GM19023 (cell line): ENCODE measurements at regions not wholly inside any gene's neighbourhood (a gene's known extent, or its start where the extent isn't known, plus 50 kb on each side); places are given as distances from the start of the nearest gene placed in this dataset.
"Not testable (repeated sequence)": the region's sequence is repeated elsewhere in the genome, so short reads cannot be mapped to it uniquely, and the experiment has no call there.

Experiments
- ATAC-seq: cut with Tn5 transposase; IDR thresholded peaks from one replicate; pipeline ENCODE4 v1.9.1; 2021; ENCODE audit warnings: mild to moderate bottlenecking, moderate library complexity; ENCODE audit not compliant: unreplicated experiment

DNA sequence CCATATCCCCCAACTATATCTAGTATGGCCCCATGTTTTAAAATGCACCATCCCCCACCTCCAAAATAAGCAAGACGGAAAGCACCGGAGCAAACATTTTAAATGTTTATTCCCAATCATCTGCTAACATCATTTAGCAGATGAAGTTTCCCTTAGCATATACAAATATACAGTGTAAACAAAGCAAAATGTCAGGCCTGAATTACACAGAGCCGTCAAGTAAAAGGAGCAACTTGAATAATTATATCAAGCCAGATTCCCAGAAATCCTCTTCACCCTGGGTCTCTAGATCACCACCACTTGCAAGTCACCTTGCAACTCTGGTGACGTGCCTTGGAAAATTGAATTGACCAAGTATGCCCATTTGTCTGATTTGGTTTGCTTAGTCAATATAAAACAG, 91.6 kb upstream of the COL1A2 start:
- ATAC-seq: no peak

DNA sequence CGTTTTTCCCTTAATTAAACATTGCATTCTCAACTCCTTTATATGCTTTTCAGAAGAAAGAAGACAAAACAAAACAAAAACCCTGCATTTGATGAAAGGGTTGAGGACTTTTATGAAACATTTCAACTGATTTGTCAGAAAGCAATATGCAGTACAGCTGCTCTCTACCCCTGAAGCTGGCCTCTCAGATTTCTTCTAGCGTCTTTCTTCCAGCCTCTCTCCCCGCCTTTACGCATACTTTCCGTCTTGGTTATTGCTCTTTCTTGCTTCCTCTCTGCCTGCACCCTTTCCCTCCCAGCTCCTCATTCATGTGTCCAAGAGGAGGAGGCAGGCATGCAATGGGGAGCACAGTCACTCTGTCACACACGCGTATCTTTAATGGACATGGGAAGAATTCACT, 91.0 kb upstream of the COL1A2 start:
- no peak for ATAC-seq

DNA sequence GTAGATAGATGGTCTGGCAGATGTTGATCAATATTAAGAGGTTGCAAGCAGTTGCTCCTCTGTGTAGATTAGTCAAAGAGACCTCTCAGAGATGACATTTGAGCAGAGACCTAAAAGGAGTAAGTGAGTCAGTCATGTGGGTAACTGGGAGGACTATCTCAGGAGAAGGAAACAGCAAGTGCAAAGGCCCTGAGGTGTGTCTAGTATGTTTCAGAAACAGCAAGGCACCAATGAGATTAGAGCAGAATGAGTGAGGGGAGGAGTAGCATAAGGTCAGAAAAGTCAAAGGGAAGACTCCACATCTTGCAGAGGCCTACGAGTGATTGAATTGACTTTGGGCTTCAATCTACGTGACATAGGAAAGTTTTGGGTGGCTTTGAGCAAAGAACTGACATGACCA, 89.8 kb upstream of the COL1A2 start:
- no peak for ATAC-seq

DNA sequence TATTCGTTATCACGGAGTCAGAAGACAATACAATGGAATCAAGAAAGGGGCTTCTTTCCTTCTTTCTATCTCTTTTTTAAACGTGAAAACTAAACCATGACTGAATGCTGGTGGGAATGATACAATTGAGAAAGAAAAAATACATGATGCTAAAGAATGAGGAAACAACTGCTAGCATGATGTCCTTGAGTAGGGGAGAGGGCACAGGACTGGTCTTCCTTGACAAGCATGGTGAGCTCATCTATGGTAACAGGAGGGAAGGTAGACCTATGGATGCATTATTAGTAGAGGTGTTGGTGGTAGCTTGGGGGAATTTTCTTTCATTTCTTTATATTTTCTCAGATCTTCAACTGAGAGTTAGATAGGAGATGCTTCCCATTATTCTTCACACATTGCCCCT, 88.9 kb upstream of the COL1A2 start:
- no peak for ATAC-seq

DNA sequence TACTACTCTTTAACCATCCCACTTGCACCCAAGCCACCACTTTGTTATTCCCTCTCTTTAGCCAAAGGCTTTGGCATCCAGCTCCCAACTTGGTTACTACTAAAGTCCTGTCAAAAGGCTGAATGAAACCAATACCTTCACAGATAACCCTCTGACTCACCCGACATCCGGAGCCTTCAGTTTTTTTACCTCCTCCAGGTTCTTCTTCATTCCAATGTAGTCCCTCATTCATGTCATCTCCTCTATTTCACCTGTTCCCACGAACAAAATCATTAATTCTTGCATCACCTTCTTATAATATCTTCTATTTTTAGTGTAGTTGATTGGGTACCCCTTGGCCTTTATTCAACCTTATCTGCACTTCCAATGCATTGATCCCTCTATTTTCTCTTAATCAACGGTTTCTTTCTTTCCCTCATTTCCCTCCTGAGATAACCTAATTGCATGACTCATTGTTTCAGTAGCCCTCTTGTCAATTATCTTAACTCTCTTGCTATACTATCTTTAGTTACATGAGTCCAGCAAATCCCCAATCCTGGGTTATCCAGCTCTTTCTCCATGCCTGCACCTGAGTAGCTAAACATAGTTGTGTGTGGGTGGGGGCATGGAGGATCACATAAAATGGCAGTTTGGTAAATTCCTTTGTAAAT, 87.2 kb upstream of the COL1A2 start:
- no peak for ATAC-seq

DNA sequence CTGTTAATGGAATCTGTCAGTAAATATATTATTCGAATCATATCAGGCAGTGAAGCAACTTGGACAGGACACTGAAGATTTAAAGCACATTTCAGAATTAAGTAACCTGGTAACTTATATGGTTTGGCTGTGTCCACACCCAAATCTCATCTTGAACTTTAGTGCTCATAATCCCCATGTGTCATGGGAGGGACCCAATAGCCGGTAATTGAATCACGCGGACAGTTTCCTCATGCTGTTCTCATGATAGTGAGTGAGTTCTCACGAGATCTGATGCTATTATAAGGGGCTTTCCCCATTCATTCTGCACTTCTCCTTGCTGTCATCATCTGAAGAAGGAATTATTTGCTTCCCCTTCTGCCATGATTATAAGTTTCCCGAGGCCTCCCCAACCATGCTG, 83.2 kb upstream of the COL1A2 start:
- ATAC-seq: no peak

DNA sequence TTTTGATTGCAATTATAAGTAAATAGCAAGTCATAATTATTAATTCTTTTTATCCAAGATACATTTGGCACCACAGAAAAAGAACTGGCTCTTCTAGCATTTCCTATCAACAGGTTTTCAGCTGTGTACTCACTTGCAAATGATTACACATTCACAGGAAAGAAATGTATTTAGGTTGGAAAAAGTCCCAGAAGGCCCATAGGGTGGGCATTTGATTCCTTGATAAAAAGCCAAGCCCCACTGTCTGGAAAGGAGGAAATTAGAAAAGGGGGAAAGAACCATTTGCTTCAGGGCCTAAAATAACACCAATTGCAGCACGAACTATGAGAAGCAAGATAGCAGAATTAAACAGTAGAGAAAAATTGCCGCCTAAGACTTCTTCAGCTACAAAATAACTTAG, 80.8 kb upstream of the COL1A2 start:
- ATAC-seq: no peak

DNA sequence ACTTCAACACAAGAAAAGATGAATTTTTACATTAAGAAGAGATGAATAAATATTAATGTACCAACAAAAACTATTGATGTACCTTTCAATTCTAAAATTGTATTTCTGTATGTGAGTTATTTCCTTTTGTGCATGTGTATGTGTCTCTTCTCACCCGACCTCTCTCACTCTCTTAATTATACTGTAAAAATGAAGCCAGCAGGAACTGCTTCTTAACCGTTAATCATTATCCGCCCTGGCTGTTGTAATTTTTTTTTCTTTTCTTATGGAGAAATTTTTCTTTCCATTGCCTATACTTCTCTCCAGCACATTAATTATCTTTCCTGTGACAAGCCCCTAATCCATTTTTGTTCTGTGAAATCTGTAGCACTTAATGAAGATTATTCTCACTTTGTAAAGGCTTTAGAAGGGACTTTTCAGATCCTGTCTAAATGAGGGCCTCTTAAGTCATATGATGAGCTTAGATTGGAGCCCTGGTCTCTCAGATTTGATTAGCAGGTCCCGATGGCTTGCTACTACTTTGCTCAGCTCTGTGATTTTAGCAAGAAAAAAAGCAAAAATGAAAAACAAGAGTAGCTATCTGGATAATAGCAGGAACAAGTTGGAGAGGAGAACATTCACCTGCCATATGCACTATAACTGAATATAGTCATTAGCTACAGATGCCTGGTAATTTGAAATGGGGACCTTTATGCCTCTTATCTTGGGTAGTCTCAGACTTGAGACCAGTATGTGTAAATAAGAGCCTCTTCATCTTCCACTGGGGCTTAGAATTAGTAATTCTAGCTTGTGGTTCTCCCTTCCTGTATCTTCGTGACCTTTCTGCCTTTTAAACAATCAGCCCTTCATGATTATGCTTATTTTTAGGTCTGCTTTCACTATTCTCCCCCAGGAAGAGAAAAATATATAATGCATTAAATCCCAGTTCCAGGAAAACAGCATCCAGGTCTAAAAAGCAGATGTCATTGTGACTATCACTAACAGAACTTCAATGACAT, 80.0 kb upstream of the COL1A2 start:
- ATAC-seq: no peak

DNA sequence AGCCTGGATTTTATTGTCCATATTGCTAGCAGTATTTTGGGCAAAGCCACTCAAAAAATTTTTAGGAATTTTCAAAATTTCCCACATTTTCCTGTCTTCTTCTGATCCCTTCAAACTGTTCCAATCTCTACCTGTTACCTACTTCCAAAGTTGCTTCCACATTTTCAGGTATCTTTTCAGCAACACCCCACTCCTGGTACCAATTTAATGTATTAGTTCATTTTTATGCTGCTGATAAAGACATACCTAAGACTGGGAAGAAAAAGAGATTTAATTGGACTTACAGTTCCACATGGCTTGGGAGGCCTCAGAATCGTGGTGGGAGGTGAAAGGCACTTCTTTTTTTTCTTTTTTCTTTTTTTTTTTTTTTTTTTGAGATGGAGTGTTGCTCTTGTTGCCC, 73.6 kb upstream of the COL1A2 start:
- ATAC-seq: not testable (repeated sequence)

DNA sequence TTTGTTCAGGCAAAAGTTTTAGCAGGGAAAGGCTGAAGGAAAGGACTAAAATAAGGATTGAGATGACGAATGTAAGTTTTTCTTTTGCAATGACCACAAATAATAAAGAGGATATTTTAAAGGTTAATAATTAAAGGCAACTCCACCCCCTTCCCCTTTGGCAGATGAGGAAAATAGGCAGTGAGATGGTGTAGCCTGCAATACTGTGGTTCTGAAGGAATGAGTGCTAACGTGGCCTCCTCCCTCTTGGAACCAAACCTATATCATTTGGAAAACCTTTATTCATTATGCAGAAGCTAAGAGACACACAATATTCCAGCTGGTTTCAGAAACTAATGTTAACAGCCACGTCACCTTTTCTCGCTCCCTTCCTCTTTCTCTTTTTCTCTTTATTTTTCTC, 70.9 kb upstream of the COL1A2 start:
- no peak for ATAC-seq

DNA sequence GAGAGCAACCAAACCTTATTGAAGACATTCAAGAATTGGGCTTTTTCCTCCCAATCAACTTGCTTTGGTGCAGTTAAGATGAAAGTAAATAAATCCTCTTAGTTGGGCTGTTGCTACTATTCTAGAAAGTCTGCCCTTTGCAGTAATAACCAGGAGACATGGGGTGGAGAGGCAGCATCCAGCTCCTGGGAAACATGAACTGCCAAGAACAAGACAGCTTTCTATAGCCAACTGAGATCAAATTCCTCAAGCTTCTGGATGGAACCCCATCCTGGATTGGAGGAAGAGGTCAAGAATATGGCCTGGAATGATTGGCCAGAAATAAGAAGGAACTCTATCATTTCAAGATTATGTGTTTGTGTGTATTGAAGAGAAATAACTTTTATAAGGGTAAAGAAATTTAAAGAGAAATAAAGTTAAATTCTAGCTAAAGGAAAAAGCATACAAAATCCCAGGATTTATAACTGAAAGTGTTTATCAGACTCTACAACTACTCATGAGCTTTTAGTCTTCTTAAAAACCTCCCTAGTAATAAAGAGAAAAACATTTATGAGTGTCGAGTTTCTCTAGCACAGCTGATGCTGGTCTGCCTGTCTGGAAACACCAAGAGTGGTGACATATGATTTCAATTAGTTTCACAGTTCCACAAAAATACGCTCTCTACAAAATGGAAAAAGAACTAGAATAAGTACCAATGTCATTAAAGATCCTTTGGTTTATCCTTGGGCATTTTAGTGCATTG, 70.1 kb upstream of the COL1A2 start:
- ATAC-seq: no peak

DNA sequence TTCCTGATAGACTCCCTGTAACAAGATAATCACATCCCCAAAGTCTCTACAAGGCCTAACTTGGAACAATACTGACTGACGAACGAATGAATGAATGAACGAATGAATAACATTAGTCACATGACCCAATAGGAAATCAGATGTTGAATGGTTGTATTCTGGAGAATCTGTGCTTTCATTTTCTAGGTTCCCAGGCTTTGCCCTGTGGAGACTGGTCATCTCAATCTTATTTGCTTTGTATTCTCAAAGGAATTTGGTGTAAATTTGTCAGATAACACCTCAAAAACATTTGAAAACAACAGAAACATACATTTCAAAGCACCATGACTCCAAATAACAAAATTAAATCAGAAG, 69.6 kb upstream of the COL1A2 start:
- ATAC-seq: no peak

DNA sequence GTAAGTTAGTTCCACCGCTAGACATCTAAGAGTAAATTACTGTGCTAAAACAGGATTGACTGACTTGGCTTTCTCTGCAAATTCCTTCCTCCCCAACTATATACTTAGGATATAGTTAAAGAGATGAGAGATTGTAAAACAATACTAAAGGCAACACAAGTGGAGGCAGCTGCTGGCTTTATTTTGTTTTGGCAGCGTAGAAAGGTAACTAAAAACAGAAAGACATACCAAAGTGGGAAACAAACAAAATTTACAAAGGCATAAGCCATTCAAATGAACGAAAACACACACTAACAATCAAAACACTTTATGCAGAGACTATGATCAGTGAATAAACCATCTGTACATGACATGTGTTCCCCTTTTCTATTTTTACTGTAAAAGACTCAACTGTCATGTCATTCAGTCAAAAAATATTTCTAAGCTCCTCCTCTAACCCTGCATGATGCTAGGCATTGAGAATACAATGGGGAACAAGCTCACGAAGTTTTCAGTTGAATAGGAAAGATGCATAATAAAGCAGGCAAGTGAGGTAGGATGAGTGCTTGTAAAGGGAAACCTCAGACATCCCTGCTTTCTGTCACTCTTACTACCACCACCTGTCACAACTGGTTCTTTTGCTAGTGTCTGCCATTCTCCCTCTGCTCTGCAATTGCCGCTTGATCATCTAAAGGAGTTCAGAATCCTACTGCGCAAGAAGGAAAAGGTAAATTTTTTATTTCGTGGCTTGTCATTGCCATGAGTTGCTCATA, 64.2 kb upstream of the COL1A2 start:
- no peak for ATAC-seq

DNA sequence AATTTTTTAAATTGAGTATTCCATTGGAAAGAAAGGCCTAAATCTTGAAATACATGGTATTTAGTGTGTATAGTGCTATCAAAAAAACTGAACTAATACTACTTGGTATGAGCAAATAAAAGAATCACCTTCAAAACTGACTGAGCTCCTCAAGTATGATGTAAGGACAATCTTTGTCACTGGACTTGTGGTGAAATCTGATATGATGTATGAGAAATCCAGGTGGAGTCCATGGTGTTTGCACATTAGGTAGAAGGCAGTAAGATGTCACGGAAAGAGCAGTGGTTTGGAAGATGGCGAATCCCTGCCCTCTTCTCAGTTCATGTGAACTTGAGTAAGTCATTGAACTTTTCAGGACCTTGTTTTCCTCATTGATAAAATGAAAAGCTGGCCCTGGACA, 62.1 kb upstream of the COL1A2 start:
- no peak for ATAC-seq

DNA sequence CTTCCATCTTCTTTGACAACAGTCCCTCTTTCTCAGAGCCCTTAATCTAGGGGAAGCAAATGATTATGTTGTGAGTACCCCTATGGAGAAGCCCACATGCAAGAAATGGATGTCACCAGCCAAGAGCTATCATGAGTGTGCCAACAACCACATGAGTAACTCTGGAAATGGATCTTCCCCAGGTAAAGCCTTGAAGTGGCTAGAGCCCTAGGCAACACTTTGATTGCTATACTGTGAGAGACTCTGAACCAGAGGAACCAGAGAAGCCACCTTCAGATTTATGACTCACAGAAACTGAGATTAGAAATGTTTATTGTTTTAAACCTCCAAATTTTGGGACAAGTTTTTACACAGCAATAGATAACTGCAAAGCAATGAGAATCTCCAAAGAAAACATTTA, 60.9 kb upstream of the COL1A2 start:
- no peak for ATAC-seq

DNA sequence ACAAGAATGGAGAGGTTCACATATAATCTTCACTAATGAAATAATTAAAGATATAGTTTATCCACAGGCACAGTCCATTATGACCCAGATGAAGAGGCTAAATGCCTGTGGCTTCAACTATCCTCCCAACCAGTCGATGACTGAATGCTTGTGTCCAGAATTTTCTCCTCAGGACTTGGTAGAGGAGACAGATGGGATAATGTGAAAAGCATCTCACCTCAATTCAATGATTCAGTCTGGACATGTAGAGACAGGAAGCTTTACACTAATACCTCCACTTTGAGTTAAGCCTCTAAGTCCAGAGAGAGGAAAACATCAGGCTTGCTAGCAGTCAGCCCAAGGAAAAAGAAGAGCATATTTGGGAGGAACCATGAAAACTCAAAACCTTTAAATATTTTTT, 59.1 kb upstream of the COL1A2 start:
- no peak for ATAC-seq

DNA sequence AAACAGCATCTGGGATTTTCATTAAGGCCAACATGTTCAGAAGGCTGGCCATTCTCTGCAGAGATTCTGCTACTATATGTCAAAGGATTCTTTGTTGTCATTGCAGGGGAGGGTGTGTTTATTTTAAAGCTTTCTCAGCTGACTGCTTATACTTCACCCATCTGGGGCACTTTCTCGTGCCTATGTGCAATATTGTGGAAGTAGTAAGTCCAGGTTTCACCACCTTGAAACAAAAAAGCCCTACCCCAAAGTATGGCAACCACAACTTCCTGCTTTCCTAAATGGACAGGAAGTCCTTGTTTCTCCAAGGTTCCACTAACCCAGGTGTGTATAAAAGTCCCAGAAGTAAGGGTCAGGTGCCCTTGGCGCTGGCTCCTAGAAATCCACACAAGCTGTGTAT, 58.7 kb upstream of the COL1A2 start:
- no peak for ATAC-seq

DNA sequence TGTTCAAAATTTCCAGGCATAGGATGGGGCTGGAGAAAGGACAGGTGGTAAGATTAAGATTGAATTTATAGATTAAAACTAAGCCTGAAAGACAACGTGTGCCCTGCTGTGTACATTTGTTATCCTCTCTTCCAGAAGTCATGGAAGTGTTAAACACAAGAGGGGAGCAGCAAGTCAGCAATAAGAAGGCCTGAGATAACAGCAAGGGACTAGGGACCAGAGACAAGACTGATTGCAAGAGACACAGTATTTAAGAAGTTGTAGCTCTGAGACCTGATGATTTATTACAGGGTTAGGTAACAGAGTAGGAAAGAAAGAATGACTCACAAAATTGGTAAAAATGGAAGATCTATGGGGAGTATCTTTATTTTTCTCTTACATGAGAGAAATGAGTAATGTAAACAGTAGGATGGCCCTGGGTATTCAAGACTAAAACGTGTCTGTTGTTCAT, 55.7 kb upstream of the COL1A2 start:
- no peak for ATAC-seq

DNA sequence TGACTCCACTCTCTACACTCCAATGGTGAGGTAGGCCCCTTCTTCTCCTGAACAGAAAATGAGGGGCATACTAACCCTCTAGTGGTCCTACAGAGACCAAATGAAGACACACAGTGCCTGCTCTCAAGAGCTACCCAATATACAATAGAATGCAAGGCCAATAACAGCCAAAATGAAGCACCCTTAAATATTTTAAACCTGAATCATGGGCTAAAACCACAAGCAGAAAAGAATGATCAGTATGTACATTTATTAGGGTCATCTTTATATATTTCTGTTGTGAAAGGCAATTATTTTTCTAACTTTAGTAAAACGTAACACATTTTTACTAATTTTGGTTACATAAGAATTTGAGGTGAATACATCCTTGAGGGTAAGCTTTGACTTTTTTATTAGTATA, 49.9 kb upstream of the COL1A2 start:
- ATAC-seq: no peak
